H54 (cell line): ENCODE measurements at regions not wholly inside any gene's neighbourhood (a gene's known extent, or its start where the extent isn't known, plus 50 kb on each side); places are given as distances from the start of the nearest gene placed in this dataset.

Experiments
- DNase-seq: peaks from one replicate; pipeline ENCODE4 v3.0.0; 2011; ENCODE audit warnings: low spot score, mixed read lengths; ENCODE audit not compliant: insufficient read length
- FAIRE-seq: peaks from 3 replicates; lab custom pipeline; 2011; peaks lifted over from hg19 to GRCh38; lab: Jason Lieb, UNC
- POLR2A ChIP-seq: IDR thresholded peaks from 2 replicates; pipeline ENCODE4 v1.6.1; 2011; ENCODE audit warnings: low read depth, mild to moderate bottlenecking, low read length

- TF ChIP-seq POLR2A: no peak
- DNase-seq (no peak), FAIRE-seq (no peak)
These were observed 483.6 kb downstream of the EPHA4 start for GRCh38 chr2:221088506-221088905.

- FAIRE-seq: no peak
- DNase-seq: no peak
- TF ChIP-seq POLR2A: no peak
These were observed 476.7 kb downstream of the EPHA4 start for GRCh38 chr2:221095356-221095755.

- peak; percentile 69 for FAIRE-seq
- no peak for DNase-seq
- no peak for TF ChIP-seq POLR2A
These were observed 475.2 kb downstream of the EPHA4 start for GRCh38 chr2:221096706-221097567.

GRCh38 chr2:221097568-221097915, 474.6 kb downstream of the EPHA4 start:
- peak; percentile 99 for FAIRE-seq
- DNase-seq: peak; percentile 69

GRCh38 chr2:221097949-221098348, 474.2 kb downstream of the EPHA4 start:
- peak; percentile 48 for FAIRE-seq
- TF ChIP-seq POLR2A: no peak
- DNase-seq: no peak

More at GRCh38 chr2:221097568-221097915, 474.6 kb downstream of the EPHA4 start:
- no peak for TF ChIP-seq POLR2A

- DNase-seq (no peak), FAIRE-seq (peak; percentile 38)
- TF ChIP-seq POLR2A: no peak
These were observed 471.5 kb downstream of the EPHA4 start for GRCh38 chr2:221100467-221101089.

GRCh38 chr2:221102896-221103688, 469.0 kb downstream of the EPHA4 start:
- DNase-seq (no peak), FAIRE-seq (peak; percentile 74)

GRCh38 chr2:221103930-221104329, 468.2 kb downstream of the EPHA4 start:
- no peak for TF ChIP-seq POLR2A
- DNase-seq (no peak), FAIRE-seq (no peak)

More at GRCh38 chr2:221102896-221103688, 469.0 kb downstream of the EPHA4 start:
- no peak for TF ChIP-seq POLR2A

- FAIRE-seq (no peak), DNase-seq (no peak)
- TF ChIP-seq POLR2A: no peak
These were observed 467.7 kb downstream of the EPHA4 start for GRCh38 chr2:221104361-221104811.

GRCh38 chr2:221106241-221106640, 465.9 kb downstream of the EPHA4 start:
- no peak for DNase-seq
- TF ChIP-seq POLR2A: no peak
- no peak for FAIRE-seq

- TF ChIP-seq POLR2A: no peak
- DNase-seq: no peak
- no peak for FAIRE-seq
These were observed 464.7 kb downstream of the EPHA4 start for GRCh38 chr2:221107424-221107823.

GRCh38 chr2:221109552-221109951, 462.6 kb downstream of the EPHA4 start:
- no peak for FAIRE-seq

GRCh38 chr2:221111739-221112138, 460.4 kb downstream of the EPHA4 start:
- no peak for DNase-seq
- no peak for TF ChIP-seq POLR2A
- no peak for FAIRE-seq

More at GRCh38 chr2:221109552-221109951, 462.6 kb downstream of the EPHA4 start:
- no peak for TF ChIP-seq POLR2A
- no peak for DNase-seq

- no peak for DNase-seq
- no peak for FAIRE-seq
- no peak for TF ChIP-seq POLR2A
These were observed 459.4 kb downstream of the EPHA4 start for GRCh38 chr2:221112744-221113143.
